ENCODE measurements at regions not wholly inside any gene's neighbourhood (a gene's known extent, or its start where the extent isn't known, plus 50 kb on each side); places are given as distances from the start of the nearest gene placed in this dataset.
"Not testable (repeated sequence)": the region's sequence is repeated elsewhere in the genome, so short reads cannot be mapped to it uniquely, and the experiment has no call there.

GRCh38 chr17:77786740-77787505, 171.6 kb upstream of the TNRC6C start:
- DNase-seq = no peak

- no peak for DNase-seq
Measured at GRCh38 chr17:77790143-77790829, 168.2 kb upstream of the TNRC6C start.

- no peak for DNase-seq
Measured at GRCh38 chr17:77792626-77793025, 165.9 kb upstream of the TNRC6C start.

- no peak for DNase-seq
Measured at GRCh38 chr17:77793146-77793970, 165.1 kb upstream of the TNRC6C start.

- no peak for DNase-seq
Measured at GRCh38 chr17:77793971-77794235, 164.6 kb upstream of the TNRC6C start.

GRCh38 chr17:77794846-77795245, 163.7 kb upstream of the TNRC6C start:
- DNase-seq = no peak

GRCh38 chr17:77795685-77796084, 162.8 kb upstream of the TNRC6C start:
- DNase-seq = no peak

GRCh38 chr17:77796176-77796860, 162.2 kb upstream of the TNRC6C start:
- no peak for DNase-seq

- no peak for DNase-seq
Measured at GRCh38 chr17:77798031-77798430, 160.5 kb upstream of the TNRC6C start.

GRCh38 chr17:77798481-77798880, 160.0 kb upstream of the TNRC6C start:
- DNase-seq = no peak

GRCh38 chr17:77800816-77801215, 157.7 kb upstream of the TNRC6C start:
- DNase-seq = no peak

GRCh38 chr17:77801545-77802332, 156.8 kb upstream of the TNRC6C start:
- DNase-seq = no peak

GRCh38 chr17:77802333-77802615, 156.2 kb upstream of the TNRC6C start:
- DNase-seq = no peak

- DNase-seq = no peak
Measured at GRCh38 chr17:77802811-77803220, 155.7 kb upstream of the TNRC6C start.

GRCh38 chr17:77803726-77804125, 154.8 kb upstream of the TNRC6C start:
- no peak for DNase-seq

GRCh38 chr17:77804796-77805426, 153.6 kb upstream of the TNRC6C start:
- no peak for DNase-seq

GRCh38 chr17:77805970-77806369, 152.5 kb upstream of the TNRC6C start:
- not testable (repeated sequence) for DNase-seq

GRCh38 chr17:77807051-77807745, 151.3 kb upstream of the TNRC6C start:
- DNase-seq = no peak

- no peak for DNase-seq
Measured at GRCh38 chr17:77807746-77808441, 150.6 kb upstream of the TNRC6C start.

- DNase-seq = no peak
Measured at GRCh38 chr17:77808686-77809425, 149.6 kb upstream of the TNRC6C start.
